ENCODE measurements at regions not wholly inside any gene's neighbourhood (a gene's known extent, or its start where the extent isn't known, plus 50 kb on each side); places are given as distances from the start of the nearest gene placed in this dataset.

DNA sequence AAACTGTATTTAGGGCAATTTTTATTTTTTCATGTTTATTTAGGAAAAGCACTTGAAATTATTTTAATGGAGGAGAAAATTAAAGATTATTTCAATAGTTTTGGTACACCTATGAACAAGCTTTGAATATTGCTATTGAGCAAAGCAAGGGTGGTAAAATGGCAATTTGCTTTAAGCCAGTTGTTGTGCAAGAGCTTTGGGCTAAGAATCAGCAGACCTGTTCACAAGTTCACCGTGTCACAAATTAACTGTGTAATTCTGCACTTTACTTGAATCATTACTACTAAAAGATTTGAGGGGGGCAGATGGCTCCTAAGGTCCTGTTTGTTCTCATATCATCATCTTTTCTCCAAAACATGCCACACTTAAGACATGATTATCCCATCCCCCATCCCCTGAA, 238.9 kb upstream of the GBE1 start:
- POLR2A ChIA-PET (ENCODE audit: low non-redundant PET), result no interaction called here
- TF ChIP-seq, protein P1, sequence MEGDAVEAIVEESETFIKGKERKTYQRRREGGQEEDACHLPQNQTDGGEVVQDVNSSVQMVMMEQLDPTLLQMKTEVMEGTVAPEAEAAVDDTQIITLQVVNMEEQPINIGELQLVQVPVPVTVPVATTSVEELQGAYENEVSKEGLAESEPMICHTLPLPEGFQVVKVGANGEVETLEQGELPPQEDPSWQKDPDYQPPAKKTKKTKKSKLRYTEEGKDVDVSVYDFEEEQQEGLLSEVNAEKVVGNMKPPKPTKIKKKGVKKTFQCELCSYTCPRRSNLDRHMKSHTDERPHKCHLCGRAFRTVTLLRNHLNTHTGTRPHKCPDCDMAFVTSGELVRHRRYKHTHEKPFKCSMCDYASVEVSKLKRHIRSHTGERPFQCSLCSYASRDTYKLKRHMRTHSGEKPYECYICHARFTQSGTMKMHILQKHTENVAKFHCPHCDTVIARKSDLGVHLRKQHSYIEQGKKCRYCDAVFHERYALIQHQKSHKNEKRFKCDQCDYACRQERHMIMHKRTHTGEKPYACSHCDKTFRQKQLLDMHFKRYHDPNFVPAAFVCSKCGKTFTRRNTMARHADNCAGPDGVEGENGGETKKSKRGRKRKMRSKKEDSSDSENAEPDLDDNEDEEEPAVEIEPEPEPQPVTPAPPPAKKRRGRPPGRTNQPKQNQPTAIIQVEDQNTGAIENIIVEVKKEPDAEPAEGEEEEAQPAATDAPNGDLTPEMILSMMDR (conservative IDR thresholded peaks at IDR 0.05; ENCODE audit: low read depth), result no peak
- CTCF ChIA-PET, result no interaction called here
- H3K27ac ChIP-seq, result no peak overlapping the region
- DNase-seq (ENCODE audit: low spot score), result no peak

DNA sequence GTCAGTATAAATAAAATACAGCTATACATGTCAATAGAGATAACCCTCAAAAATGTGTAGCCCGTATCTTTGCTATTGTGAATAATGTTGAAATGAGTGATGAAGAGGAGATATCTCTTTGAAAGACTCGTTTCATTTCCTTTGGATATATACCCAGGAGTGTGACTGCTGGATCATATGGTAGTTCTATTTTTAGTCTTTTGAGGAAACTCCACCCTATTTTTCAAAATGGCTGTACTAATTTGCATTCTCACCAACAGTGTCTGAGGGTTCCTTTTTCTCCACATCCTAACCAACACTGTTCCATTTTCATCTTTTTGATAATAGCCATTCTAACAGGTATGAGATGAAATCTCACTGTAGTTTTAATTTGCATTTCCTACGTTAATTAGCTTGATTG, 237.5 kb upstream of the GBE1 start:
- ChIA-PET POLR2A (ENCODE audit: low non-redundant PET) (no interaction called here), CTCF (no interaction called here)
- TF ChIP-seq, protein P1 (conservative IDR thresholded peaks at IDR 0.05; ENCODE audit: low read depth), result no peak
- DNase-seq (ENCODE audit: low spot score), result no peak
- H3K27ac ChIP-seq, result no peak overlapping the region

DNA sequence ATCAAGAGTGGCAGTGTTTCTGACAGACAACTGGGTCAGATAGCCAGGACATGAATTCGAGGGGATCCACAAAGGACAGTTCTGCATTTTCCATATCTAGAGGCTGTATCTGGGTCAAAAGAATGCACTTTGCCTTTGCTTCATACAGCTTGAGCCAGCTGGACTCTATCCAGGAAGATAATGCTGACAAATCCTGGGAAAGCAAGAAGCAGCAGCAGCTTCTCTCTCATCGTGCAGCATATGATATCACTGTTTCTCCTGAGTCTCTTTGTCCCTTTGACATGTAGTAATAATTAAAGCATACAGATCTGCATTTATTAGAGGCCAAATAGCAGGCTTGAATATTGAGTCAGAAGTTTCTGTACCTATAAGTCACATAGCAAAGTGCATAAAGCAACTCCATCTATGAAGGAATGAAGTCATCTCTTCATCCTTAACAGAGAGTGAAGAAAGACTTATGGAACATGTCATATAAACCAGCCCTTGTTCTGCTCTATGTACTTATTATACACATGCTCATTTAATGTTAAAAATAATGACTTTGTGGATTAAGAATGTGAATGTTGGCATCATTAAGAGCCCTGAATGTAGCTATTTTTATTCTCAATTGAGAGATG, 236.8 kb upstream of the GBE1 start:
- CTCF ChIA-PET, result interaction anchor here (0.6 kb wide), 1 partner anchor 235 kb away, joined by 3 read pairs; no protein-coding TSS in a partner anchor
- POLR2A ChIA-PET (ENCODE audit: low non-redundant PET), result no interaction called here
- DNase-seq (ENCODE audit: low spot score), result no peak
- H3K27ac ChIP-seq, result no peak overlapping the region
- TF ChIP-seq, protein P1 (conservative IDR thresholded peaks at IDR 0.05; ENCODE audit: low read depth), result no peak

DNA sequence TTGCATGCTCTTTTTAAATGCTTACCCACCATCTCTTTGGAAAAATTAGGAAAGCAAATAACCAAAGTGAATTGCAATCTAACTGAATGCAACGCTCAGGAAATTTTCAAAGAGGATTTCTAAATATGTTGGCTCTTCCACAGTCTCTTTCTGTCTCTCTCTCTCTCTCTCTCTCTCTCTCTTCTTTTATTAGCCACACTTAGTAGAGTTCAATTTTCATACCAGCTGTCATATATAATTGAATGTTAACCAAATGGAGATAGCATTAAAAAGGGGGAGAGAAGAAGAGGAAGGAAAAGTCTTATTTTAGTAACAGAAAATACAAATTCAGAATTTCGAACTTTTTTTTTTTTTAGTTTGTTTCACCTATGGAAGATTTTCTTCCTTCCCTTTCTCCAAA, 235.9 kb upstream of the GBE1 start:
- POLR2A ChIA-PET (ENCODE audit: low non-redundant PET), result no interaction called here
- CTCF ChIA-PET, result no interaction called here
- TF ChIP-seq, protein P1 (conservative IDR thresholded peaks at IDR 0.05; ENCODE audit: low read depth), result no peak

GRCh38 chr3:81995329-81995728, 233.9 kb upstream of the GBE1 start:
- DNase-seq (ENCODE audit: low spot score), result no peak
- TF ChIP-seq, protein P1 (conservative IDR thresholded peaks at IDR 0.05; ENCODE audit: low read depth), result no peak
- POLR2A ChIA-PET (ENCODE audit: low non-redundant PET), result no interaction called here
- H3K27ac ChIP-seq, result no peak overlapping the region
- CTCF ChIA-PET, result no interaction called here

More for the DNA sequence above, 235.9 kb upstream of the GBE1 start:
- no peak for DNase-seq (ENCODE audit: low spot score)
- no peak overlapping the region for H3K27ac ChIP-seq

GRCh38 chr3:81989758-81990157, 228.3 kb upstream of the GBE1 start:
- no peak for DNase-seq (ENCODE audit: low spot score)
- ChIA-PET CTCF (interaction anchor here (0.6 kb wide), 1 partner anchor 1156 kb away, joined by 3 read pairs; no protein-coding TSS in a partner anchor), POLR2A (ENCODE audit: low non-redundant PET) (no interaction called here)
- TF ChIP-seq, protein P1 (conservative IDR thresholded peaks at IDR 0.05; ENCODE audit: low read depth), result no peak
- no peak overlapping the region for H3K27ac ChIP-seq

Data from RWPE1 (cell line).